ENCODE measurements at regions not wholly inside any gene's neighbourhood (a gene's known extent, or its start where the extent isn't known, plus 50 kb on each side); places are given as distances from the start of the nearest gene placed in this dataset.

GRCh38 chr11:62030071-62030684 is 62.7 kb upstream of the FTH1 start:
- no peak for DNase-seq (ENCODE audit: low spot score)

- peak; percentile 19 for DNase-seq (ENCODE audit: low spot score)
Observed at GRCh38 chr11:62026739-62027370, 59.4 kb upstream of the FTH1 start.

- DNase-seq (ENCODE audit: low spot score): peak; percentile 86
Observed at GRCh38 chr11:62025487-62026105, 58.2 kb upstream of the FTH1 start.

GRCh38 chr11:62024936-62025486 is 57.6 kb upstream of the FTH1 start:
- DNase-seq (ENCODE audit: low spot score): peak; percentile 50

GRCh38 chr11:62022211-62022610 is 54.8 kb upstream of the FTH1 start:
- DNase-seq (ENCODE audit: low spot score): no peak

- no peak for DNase-seq (ENCODE audit: low spot score)
Observed at GRCh38 chr11:62020661-62021060, 53.2 kb upstream of the FTH1 start.

- DNase-seq (ENCODE audit: low spot score): no peak
Observed at GRCh38 chr11:62018981-62019664, 51.7 kb upstream of the FTH1 start.

- DNase-seq (ENCODE audit: low spot score): no peak
Observed at GRCh38 chr11:62017878-62018655, 50.6 kb upstream of the FTH1 start.

All from hematopoietic multipotent progenitor cell treated with erythropoietin and hydrocortisone succinate and interleukin-3 and kit ligand, for 15 days (in vitro differentiated cells).